HCT116 (cell line): ENCODE measurements at regions not wholly inside any gene's neighbourhood (a gene's known extent, or its start where the extent isn't known, plus 50 kb on each side); places are given as distances from the start of the nearest gene placed in this dataset.

Experiments used
- ATAC-seq: fragments of 200-7000 bp; cut with Tn5 transposase; 2 replicates; pipeline ENCODE4 v1.9.1; 2020; ENCODE audit warnings: mild to moderate bottlenecking, moderate library complexity
- BruUV-seq: library from RNA; stranded (reverse); fragments of 400-500 nt; replicated peaks from 2 replicates; lab custom pipeline; 2021; lab: Mats Ljungman, UMichigan
- CTCF ChIA-PET: fragments of 300-600 bp; sonication (Branson Sonifier 250); formaldehyde crosslinking; loops from one replicate; lab custom pipeline; 2021; ENCODE audit warnings: antibody characterized with exemption; lab: Charles Lee
- POLR2A ChIA-PET: fragments of 300-600, 350-600 bp; sonication (Branson Sonifier 250); formaldehyde crosslinking; loops from one replicate; lab custom pipeline; 2021; ENCODE audit warnings: antibody characterized with exemption; lab: Charles Lee
- RAD21 ChIA-PET, 2 experiments: fragments of 300-600 bp; sonication (Branson Sonifier 250); formaldehyde crosslinking; loops; one replicate each; lab custom pipeline; 2023; ENCODE audit warnings: low total read pairs in 2 of 2; ENCODE audit not compliant: uncharacterized antibody in 2 of 2, unreplicated experiment in 2 of 2, low non-redundant PET in 1 of 2; lab: Charles Lee
- DNase-seq: peaks from one replicate; pipeline ENCODE4 v3.0.0-alpha.2; 2010; ENCODE audit warnings: low read depth, low spot score
- H2AFZ ChIP-seq: fragments of 200-600 bp; shearing (Covaris generic), sonication (generic); 2 replicates; pipeline ENCODE4 v1.6.1; 2017; ENCODE audit warnings: low read depth, mixed run types, mixed read lengths, antibody characterized with exemption, low read length; ENCODE audit not compliant: poor library complexity, severe bottlenecking
- H3K27ac ChIP-seq: 2 replicates; pipeline ENCODE4 v1.5.1; 2012; ENCODE audit warnings: low read depth, low read length
- H3K27me3 ChIP-seq: fragments of 200-600 bp; sonication (generic); 2 replicates; pipeline ENCODE4 v1.6.1; 2016; ENCODE audit warnings: mixed run types, low read length, mixed read lengths; ENCODE audit not compliant: insufficient read depth
- H3K36me3 ChIP-seq, 2 experiments: fragments of 200-500 bp in 1 of 2; fragments of 200-600 bp in 1 of 2; sonication (Bioruptor generic) in 1 of 2; sonication (generic) in 1 of 2; 2 replicates each; pipeline versions ENCODE4 v1.5.1 to v1.6.1; 2014 to 2016; ENCODE audit warnings: low read length in 2 of 2, inconsistent platforms in 1 of 2, mixed read lengths in 1 of 2, mixed run types in 1 of 2; ENCODE audit not compliant: insufficient read depth in 2 of 2, control insufficient read depth in 1 of 2
- H3K4me1 ChIP-seq, 2 experiments: fragments of 200-600 bp in 1 of 2; sonication (generic) in 1 of 2; 2 replicates each; pipeline versions ENCODE4 v1.5.1 to v1.6.1; 2012 to 2017; ENCODE audit warnings: low read length in 2 of 2, inconsistent platforms in 1 of 2, mild to moderate bottlenecking in 1 of 2, mixed read lengths in 1 of 2, mixed run types in 1 of 2, moderate library complexity in 1 of 2; ENCODE audit not compliant: insufficient read depth in 2 of 2, control insufficient read depth in 1 of 2
- H3K4me2 ChIP-seq: fragments of 200-600 bp; sonication (generic); 2 replicates; pipeline ENCODE4 v1.6.1; 2017; ENCODE audit warnings: mixed run types, low read length, mixed read lengths
- H3K4me3 ChIP-seq, 2 experiments: fragments of 200-600 bp in 1 of 2; sonication (generic) in 1 of 2; replicated peaks in 1 of 2; 2 replicates each; pipeline ENCODE4 v1.5.1; 2011 to 2016; ENCODE audit warnings: low read length in 2 of 2, control low read depth in 1 of 2, low read depth in 1 of 2, mild to moderate bottlenecking in 1 of 2, mixed read lengths in 1 of 2, mixed run types in 1 of 2
- H3K79me2 ChIP-seq: fragments of 200-600 bp; sonication (generic); 2 replicates; pipeline ENCODE4 v1.6.1; 2017; ENCODE audit warnings: mild to moderate bottlenecking, mixed run types, low read length, moderate library complexity, mixed read lengths; ENCODE audit not compliant: insufficient read depth
- H3K9ac ChIP-seq: fragments of 200-600 bp; sonication (generic); 2 replicates; pipeline ENCODE4 v1.6.1; 2016; ENCODE audit warnings: low read length, mixed read lengths
- H3K9me2 ChIP-seq: fragments of 200-600 bp; sonication (generic), shearing (Covaris generic); 2 replicates; pipeline ENCODE4 v1.6.1; 2017; ENCODE audit warnings: mixed run types, mild to moderate bottlenecking, moderate library complexity; ENCODE audit not compliant: insufficient read depth
- H3K9me3 ChIP-seq, 2 experiments: fragments of 200-500 bp in 1 of 2; fragments of 200-600 bp in 1 of 2; sonication (Bioruptor generic) in 1 of 2; sonication (generic) in 1 of 2; 2 replicates each; pipeline ENCODE4 v1.6.1; 2014 to 2017; ENCODE audit warnings: low read length in 2 of 2, mixed read lengths in 2 of 2, inconsistent platforms in 1 of 2, low read depth in 1 of 2, mild to moderate bottlenecking in 1 of 2, mixed run types in 1 of 2, moderate library complexity in 1 of 2; ENCODE audit not compliant: control insufficient read depth in 1 of 2, insufficient read depth in 1 of 2
- H4K20me1 ChIP-seq: fragments of 200-600 bp; sonication (generic), shearing (Covaris generic); 2 replicates; pipeline ENCODE4 v1.6.1; 2017; ENCODE audit warnings: mixed run types, mild to moderate bottlenecking, moderate library complexity; ENCODE audit not compliant: insufficient read depth
- CBX3 ChIP-seq: IDR thresholded peaks from 2 replicates; pipeline ENCODE4 v1.6.1; 2012; ENCODE audit warnings: low read depth
- EGR1 ChIP-seq: IDR thresholded peaks from 2 replicates; pipeline ENCODE4 v1.6.1; 2012; ENCODE audit warnings: low read depth
- ELF1 ChIP-seq: IDR thresholded peaks from 2 replicates; pipeline ENCODE4 v1.6.1; 2012; ENCODE audit warnings: low read depth, borderline replicate concordance
- FOSL1 ChIP-seq: IDR thresholded peaks from 2 replicates; pipeline ENCODE4 v1.6.1; 2012; ENCODE audit warnings: low read depth
- JUND ChIP-seq: IDR thresholded peaks from 2 replicates; pipeline ENCODE4 v1.6.1; 2012
- MAX ChIP-seq: IDR thresholded peaks from 2 replicates; pipeline ENCODE4 v1.6.1; 2012
- POLR2A ChIP-seq: IDR thresholded peaks from 2 replicates; pipeline ENCODE4 v1.7.0; 2011; ENCODE audit warnings: borderline replicate concordance; ENCODE audit not compliant: insufficient read depth, insufficient read length; ENCODE audit errors: extremely low read depth
- POLR2AphosphoS5 ChIP-seq: IDR thresholded peaks from 2 replicates; pipeline ENCODE4 v1.6.1; 2011; ENCODE audit warnings: mild to moderate bottlenecking, low read depth, low read length, moderate library complexity
- RAD21 ChIP-seq: IDR thresholded peaks from 2 replicates; pipeline ENCODE4 v1.6.1; 2012; ENCODE audit warnings: low read depth, mild to moderate bottlenecking
- REST ChIP-seq: IDR thresholded peaks from 2 replicates; pipeline ENCODE4 v1.6.1; 2012; ENCODE audit warnings: low read depth
- SP1 ChIP-seq: IDR thresholded peaks from 2 replicates; pipeline ENCODE4 v1.6.1; 2012; ENCODE audit warnings: low read depth
- SRF ChIP-seq: IDR thresholded peaks from 2 replicates; pipeline ENCODE4 v1.6.1; 2012; ENCODE audit warnings: low read depth
- TCF7L2 ChIP-seq: IDR thresholded peaks from 2 replicates; pipeline ENCODE4 v1.7.0; 2011; ENCODE audit warnings: borderline replicate concordance, inconsistent platforms; ENCODE audit not compliant: insufficient read depth, insufficient read length; ENCODE audit errors: extremely low read depth
- YY1 ChIP-seq: IDR thresholded peaks from 2 replicates; pipeline ENCODE4 v1.6.1; 2011; ENCODE audit warnings: low read length, low read depth, moderate library complexity, mild to moderate bottlenecking; ENCODE audit not compliant: insufficient replicate concordance; ENCODE audit errors: extremely low read depth
- ZBTB33 ChIP-seq: IDR thresholded peaks from 2 replicates; pipeline ENCODE4 v1.6.1; 2011; ENCODE audit warnings: mild to moderate bottlenecking, low read length, moderate library complexity; ENCODE audit not compliant: insufficient replicate concordance; ENCODE audit errors: extremely low read depth
- intact Hi-C: fragments of 100-400 bp; cut with micrococcal nuclease; formaldehyde crosslinking; loops from 2 replicates; pipeline ENCODE4 v1.10.0; 2022

GRCh38 chr18:29871246-29871645, 1171.3 kb downstream of the DSC3 start:
- Histone ChIP-seq H3K4me3 (no peak overlapping the region), H3K4me1 (no peaks in the 10 kb centered on the region), H3K36me3 (no peaks in the 10 kb centered on the region), H3K9me3 (no peaks in the 10 kb centered on the region), H3K27me3 (no peaks in the 10 kb centered on the region), H3K9ac (no peak overlapping the region), H3K27ac (no peak overlapping the region), H4K20me1 (no peaks in the 10 kb centered on the region), H3K79me2 (no peaks in the 10 kb centered on the region), H3K9me2 (no peaks in the 10 kb centered on the region), H3K4me2 (no peak overlapping the region), H2AFZ (no peak overlapping the region)
- no peak for ATAC-seq
- ChIA-PET RAD21 (no interaction called here), POLR2A (no interaction called here), CTCF (no interaction called here)
- BruUV-seq, result no TSS peak
- DNase-seq, result no peak
- intact Hi-C loops, result loop anchor here (5.0 kb wide), 2 partner anchors 1016 to 1101 kb away; no protein-coding TSS in a partner anchor
- TF ChIP-seq REST (no peak), EGR1 (no peak), TCF7L2 (no peak), MAX (no peak), SRF (no peak), CBX3 (no peak), ZBTB33 (no peak), POLR2AphosphoS5 (no peak), YY1 (no peak), JUND (no peak), POLR2A (no peak), FOSL1 (no peak), RAD21 (no peak), ELF1 (no peak), SP1 (no peak)
